Activated T-helper 17 cell treated with anti-CD3 and anti-CD28 coated beads, Interleukin-2, amount 50 U/mL, for 72 hours (primary cell): ENCODE measurements at regions not wholly inside any gene's neighbourhood (a gene's known extent, or its start where the extent isn't known, plus 50 kb on each side); places are given as distances from the start of the nearest gene placed in this dataset.
"Not testable (repeated sequence)": the region's sequence is repeated elsewhere in the genome, so short reads cannot be mapped to it uniquely, and the experiment has no call there.

Source experiments
- ATAC-seq: fragments of 150-1000 bp; cut with Tn5 transposase; replicated peaks from 2 replicates; pipeline ENCODE4 v1.10.0; 2021; ENCODE audit warnings: mild to moderate bottlenecking, moderate library complexity
- H3K27ac Mint-ChIP-seq: one replicate; pipeline ENCODE4 v1.8.0; 2022; ENCODE audit warnings: mixed read lengths
- H3K27me3 Mint-ChIP-seq: one replicate; pipeline ENCODE4 v1.8.0; 2022; ENCODE audit warnings: mixed read lengths
- H3K36me3 Mint-ChIP-seq: one replicate; pipeline ENCODE4 v1.8.0; 2022; ENCODE audit warnings: low read depth, mild to moderate bottlenecking, mixed read lengths
- H3K4me1 Mint-ChIP-seq: one replicate; pipeline ENCODE4 v1.8.0; 2022; ENCODE audit warnings: mixed read lengths
- H3K4me3 Mint-ChIP-seq: one replicate; pipeline ENCODE4 v1.8.0; 2022; ENCODE audit warnings: mild to moderate bottlenecking, mixed read lengths
- H3K9me3 Mint-ChIP-seq: one replicate; pipeline ENCODE4 v1.8.0; 2022; ENCODE audit warnings: mixed read lengths

DNA sequence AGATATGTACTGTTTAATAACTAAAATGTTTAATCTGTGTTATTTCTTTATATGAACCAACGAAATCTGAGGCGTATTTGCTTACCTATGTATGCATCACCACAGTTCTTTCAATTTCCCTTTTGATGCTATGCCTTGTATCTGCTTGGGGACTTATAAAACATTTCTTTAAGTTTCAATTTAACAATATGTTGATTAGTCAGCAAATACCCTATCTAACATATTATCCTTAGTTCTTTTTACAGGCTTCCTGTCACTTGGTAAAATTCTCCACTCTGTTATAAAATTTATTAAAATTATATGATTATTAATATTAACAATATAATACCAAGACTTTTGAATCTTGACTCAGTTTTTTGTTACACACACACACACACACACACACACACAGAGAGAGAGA, 174.3 kb downstream of the CPS1 start:
- Mint-ChIP-seq H3K9me3 (peaks cover 3% of the 10 kb centered on the region), H3K4me1 (no peaks in the 10 kb centered on the region), H3K27me3 (no peaks in the 10 kb centered on the region), H3K27ac (no peak overlapping the region), H3K36me3 (no peaks in the 10 kb centered on the region), H3K4me3 (no peak overlapping the region)
- ATAC-seq: no peak

DNA sequence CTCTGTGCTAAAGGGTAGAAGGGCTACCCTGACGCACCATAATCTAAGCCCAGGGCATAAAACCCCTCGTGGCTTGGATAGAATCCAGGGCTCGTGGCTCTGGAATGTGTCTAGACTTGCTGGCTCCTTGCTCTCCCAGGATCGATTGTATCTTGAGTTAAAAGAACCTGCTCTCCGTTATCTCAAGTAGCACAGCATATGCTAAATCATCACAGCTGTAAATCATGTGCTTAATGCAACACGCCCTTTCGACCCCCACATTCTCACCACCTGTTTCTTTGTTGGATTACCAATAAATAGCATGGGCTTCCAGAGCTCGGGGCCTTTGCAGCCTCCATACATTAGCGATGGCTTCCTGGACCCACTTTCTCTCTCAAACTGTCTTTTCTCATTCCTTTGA, 190.4 kb downstream of the CPS1 start:
- ATAC-seq, H3K27me3 Mint-ChIP-seq, H3K9me3 Mint-ChIP-seq, H3K36me3 Mint-ChIP-seq, H3K27ac Mint-ChIP-seq, H3K4me3 Mint-ChIP-seq, H3K4me1 Mint-ChIP-seq: not testable (repeated sequence)

DNA sequence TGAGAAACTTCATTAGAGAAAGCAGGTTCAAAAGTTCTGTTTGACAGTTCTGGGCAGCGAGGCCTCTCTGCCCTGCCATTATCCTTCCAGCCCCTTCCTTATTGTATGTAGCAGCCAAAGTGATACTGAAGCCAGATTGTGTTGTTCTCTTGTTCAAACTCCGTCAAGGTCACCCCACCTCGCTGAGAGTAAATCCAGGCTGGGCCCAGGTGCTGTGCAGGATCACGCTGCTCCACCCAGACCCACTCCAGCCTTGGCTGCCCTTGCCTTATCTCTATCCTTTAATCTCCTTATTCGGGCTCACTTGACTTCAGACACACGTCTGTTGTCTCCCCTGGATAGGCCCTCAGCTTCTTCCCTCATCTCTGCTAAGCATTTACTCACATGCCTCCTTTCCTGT, 196.1 kb downstream of the CPS1 start:
- H3K27ac Mint-ChIP-seq: no peak overlapping the region
- ATAC-seq: no peak
- no peaks in the 10 kb centered on the region for H3K27me3 Mint-ChIP-seq
- H3K9me3 Mint-ChIP-seq: no peaks in the 10 kb centered on the region
- no peaks in the 10 kb centered on the region for H3K36me3 Mint-ChIP-seq
- no peak overlapping the region for H3K4me3 Mint-ChIP-seq
- no peaks in the 10 kb centered on the region for H3K4me1 Mint-ChIP-seq

DNA sequence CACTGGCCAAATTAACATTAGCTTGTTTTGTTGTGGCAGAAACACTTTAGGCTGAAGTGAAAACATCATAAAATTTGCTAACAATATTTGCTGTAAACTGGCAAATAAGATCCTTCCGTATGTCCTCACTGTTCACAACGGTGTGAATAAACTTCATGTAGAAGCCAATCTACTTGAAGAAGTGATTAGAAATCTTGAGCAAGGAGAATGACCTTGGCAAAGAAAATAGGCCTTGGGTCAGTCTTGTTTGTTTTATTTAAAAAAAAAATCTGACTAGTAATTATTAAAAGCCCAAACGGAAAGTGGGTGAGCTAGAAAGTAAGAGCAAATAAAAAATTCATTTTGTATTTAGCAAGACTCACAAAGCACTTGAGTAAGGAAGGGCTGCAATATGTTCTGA, 197.0 kb downstream of the CPS1 start:
- H3K36me3 Mint-ChIP-seq: no peaks in the 10 kb centered on the region
- H3K27ac Mint-ChIP-seq: no peak overlapping the region
- H3K4me3 Mint-ChIP-seq: no peak overlapping the region
- H3K27me3 Mint-ChIP-seq: no peaks in the 10 kb centered on the region
- no peaks in the 10 kb centered on the region for H3K4me1 Mint-ChIP-seq
- ATAC-seq: no peak
- no peaks in the 10 kb centered on the region for H3K9me3 Mint-ChIP-seq

DNA sequence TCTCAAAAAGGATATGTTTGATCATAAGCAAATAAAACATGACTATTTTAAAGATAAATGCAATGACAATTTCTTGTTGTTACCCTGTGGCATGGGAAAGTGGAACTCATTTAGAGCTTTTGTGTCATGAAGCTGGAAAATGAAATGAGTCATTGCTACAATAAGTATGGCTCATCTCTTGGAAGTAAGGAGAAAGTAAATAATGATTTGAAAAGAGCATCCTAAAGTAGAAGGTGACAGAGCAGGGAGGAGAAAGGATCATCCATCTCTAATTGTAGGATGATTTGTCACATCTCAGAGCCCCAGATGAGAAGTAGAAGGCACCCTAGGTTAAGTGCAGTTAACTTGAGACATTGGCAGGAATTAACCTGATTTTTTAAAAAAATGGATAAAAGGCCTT, 200.5 kb downstream of the CPS1 start:
- no peaks in the 10 kb centered on the region for H3K4me1 Mint-ChIP-seq
- H3K27me3 Mint-ChIP-seq: no peaks in the 10 kb centered on the region
- H3K9me3 Mint-ChIP-seq: no peaks in the 10 kb centered on the region
- ATAC-seq: no peak
- H3K4me3 Mint-ChIP-seq: no peak overlapping the region
- H3K27ac Mint-ChIP-seq: no peak overlapping the region
- no peaks in the 10 kb centered on the region for H3K36me3 Mint-ChIP-seq

DNA sequence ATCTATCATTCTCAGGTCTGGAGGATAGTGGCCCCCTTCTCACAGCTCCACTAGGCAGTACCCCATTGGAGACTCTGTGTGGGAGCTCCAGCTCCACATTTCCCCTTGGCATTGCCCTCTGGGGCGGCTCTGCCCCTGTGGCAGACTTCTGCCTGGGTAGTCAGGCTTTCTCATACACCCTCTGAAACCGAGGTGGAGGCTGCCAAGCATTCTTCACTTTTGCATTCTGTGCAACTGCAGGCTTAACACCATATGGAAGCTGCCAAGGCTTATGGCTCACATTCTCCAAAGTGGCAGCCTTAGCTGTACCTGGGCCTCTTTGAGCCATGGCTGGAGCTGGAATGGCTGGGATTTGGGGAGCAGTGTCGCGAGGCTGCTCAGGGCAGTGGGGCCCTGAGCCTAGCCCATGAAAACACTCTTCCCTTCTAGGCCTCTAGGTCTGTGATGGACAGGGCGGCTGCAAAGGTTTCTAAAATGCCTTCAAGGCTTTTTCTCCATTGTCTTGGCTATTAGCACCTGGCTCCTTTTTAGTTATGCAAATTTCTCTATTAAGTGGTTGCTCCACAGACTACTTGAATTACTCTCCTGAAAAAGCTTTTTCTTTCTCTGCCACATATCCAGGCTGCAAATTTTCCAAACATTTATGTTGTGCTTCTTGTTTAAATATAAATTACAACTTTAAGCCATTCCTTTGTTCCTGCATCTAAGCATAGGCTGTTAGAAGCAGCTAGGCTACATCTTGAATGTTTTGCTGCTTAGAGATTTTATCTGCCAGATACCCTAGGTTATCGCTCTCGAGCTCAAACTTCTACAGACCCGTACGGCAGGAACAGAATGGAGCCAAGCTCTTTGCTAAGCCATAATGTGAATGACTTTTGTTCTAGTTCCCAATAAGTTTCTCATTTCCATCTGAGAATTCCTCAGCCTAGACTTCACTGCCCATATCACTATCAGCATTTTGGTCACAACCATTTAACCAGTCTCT, 206.5 kb downstream of the CPS1 start:
- Mint-ChIP-seq H3K27ac (no peak overlapping the region), H3K9me3 (no peaks in the 10 kb centered on the region), H3K4me1 (no peaks in the 10 kb centered on the region), H3K36me3 (no peaks in the 10 kb centered on the region), H3K4me3 (no peak overlapping the region), H3K27me3 (no peaks in the 10 kb centered on the region)
- no peak for ATAC-seq

DNA sequence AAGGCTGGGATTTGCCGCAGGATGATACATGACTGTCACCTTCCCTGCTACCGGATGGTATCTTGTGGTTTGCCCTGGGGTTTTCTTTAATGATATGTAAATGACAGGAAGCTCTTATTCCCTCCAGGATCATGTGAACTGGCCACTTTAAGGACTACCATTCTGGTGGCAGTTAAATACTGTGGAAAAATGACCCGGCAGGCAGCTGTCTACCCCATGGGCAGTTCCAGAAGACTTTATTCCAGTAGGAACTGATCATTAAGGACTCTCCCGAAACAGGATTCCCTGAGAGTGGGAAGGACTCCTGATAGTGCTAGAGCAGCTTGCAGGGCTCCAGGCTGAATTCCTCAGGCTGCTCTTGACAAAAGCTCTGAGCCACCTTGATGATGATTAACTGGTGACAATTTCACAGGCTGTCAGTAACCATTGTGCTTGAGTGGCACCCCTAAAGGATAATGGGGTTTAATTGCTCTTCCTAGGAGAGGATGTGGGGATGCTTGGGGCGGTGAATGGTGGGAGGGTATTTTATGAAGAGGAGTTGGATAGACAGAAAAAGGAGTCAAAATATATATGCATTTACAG, 212.0 kb downstream of the CPS1 start:
- Mint-ChIP-seq H3K27me3 (no peaks in the 10 kb centered on the region), H3K27ac (no peak overlapping the region), H3K4me3 (no peak overlapping the region), H3K36me3 (no peaks in the 10 kb centered on the region), H3K9me3 (peaks cover 8% of the 10 kb centered on the region), H3K4me1 (no peaks in the 10 kb centered on the region)
- no peak for ATAC-seq

DNA sequence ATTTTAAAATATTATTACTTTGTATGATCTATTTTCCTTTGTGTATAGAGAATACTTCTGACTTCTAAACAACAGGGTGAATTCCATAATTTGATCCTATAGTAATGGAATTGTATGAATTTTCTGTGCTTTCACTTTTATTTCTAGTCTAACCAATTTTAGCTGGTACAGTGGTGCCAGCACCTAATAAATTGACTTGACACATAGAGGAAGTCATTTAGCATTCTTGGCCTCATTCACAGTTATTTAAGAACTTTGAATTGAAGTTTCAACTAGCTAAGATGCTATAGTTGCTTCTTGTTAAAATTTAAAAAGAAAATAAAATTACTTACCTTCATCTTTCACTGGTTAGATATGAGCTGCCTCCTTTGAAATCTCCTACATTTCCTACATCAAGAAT, 220.4 kb downstream of the CPS1 start:
- H3K4me1 Mint-ChIP-seq: no peaks in the 10 kb centered on the region
- ATAC-seq: no peak
- H3K36me3 Mint-ChIP-seq: no peaks in the 10 kb centered on the region
- no peak overlapping the region for H3K27ac Mint-ChIP-seq
- peaks cover 23% of the 10 kb centered on the region for H3K9me3 Mint-ChIP-seq
- no peaks in the 10 kb centered on the region for H3K27me3 Mint-ChIP-seq
- no peak overlapping the region for H3K4me3 Mint-ChIP-seq

DNA sequence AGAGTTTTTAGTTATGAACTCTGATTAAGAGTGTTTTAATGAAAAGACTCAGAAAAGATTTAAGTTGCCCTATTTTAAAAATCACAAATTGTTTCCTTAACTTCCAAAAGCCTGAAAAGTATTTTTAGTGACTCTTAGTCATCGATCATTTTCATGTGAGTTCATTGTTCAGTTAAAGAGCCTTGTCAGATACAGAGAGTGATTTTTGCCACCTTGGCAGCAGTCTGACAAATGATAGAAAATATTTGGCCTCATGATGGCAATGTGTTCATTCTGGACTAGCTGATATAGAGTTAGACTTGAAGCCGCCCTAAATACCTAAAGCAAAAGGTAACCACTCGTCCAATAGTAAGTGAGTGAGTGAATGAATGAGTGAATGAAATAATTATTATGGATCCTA, 225.8 kb downstream of the CPS1 start:
- Mint-ChIP-seq H3K36me3 (no peaks in the 10 kb centered on the region), H3K4me1 (no peaks in the 10 kb centered on the region), H3K27me3 (no peaks in the 10 kb centered on the region), H3K9me3 (peaks cover 11% of the 10 kb centered on the region), H3K27ac (no peak overlapping the region), H3K4me3 (no peak overlapping the region)
- ATAC-seq: no peak

DNA sequence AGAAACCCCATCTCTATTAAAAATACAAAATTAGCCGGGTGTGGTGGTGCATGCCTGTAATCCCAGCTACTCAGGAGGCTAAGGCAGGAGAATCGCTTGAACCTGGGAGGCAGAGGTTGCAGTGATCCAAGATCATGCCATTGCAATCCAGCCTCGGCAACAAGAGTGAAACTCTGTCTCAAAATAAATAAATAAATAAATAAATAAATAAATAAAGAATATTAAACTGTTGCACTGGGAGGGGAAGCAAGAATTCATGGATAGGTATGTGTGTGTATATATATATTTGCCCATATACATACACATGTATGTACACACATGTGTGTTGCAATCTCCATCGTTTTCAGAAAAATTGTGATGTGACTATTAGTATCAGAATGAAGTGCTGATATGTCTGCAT, 231.4 kb downstream of the CPS1 start:
- H3K27ac Mint-ChIP-seq, ATAC-seq, H3K36me3 Mint-ChIP-seq, H3K4me3 Mint-ChIP-seq, H3K27me3 Mint-ChIP-seq, H3K9me3 Mint-ChIP-seq, H3K4me1 Mint-ChIP-seq: not testable (repeated sequence)

DNA sequence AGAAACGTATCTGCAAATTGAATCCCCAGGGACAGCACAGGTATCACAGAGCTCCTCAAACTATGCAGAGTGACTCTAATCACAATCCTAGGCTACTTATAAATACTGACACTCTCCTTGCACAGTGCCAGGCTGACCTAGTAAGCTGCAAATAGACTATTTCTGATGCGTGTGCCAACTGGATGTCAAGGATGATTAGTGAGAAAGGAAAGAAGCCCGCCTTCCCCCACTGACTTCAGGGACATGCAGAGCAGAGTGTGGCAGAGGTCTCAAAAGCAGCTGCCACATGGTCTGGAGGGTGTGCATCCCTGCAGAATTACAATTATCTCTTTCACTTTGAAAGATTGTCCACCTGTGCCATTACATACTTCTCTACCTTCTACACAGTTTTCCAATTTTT, 235.6 kb downstream of the CPS1 start:
- H3K4me1 Mint-ChIP-seq: no peaks in the 10 kb centered on the region
- no peak overlapping the region for H3K27ac Mint-ChIP-seq
- H3K36me3 Mint-ChIP-seq: no peaks in the 10 kb centered on the region

DNA sequence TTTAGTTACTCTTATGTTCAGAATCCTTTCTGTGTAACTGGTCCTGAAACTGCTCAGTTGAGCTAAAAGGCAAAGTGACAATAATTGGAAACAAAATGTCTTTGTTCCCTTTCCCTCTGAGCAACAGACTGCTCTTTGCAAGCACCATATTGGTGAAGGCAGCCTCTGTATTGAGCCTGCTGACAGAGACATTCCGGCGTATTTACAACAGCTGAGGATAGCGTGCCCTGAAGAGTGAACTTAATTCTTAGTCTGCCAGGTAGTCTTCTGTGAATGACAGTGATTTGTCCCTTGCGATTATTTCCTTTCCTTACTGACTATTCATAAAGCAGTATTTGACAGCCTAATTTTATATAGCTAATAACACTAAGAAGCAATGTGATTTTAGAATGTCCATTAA, 239.1 kb downstream of the CPS1 start:
- no peaks in the 10 kb centered on the region for H3K4me1 Mint-ChIP-seq
- no peaks in the 10 kb centered on the region for H3K9me3 Mint-ChIP-seq

More for the DNA sequence above, 235.6 kb downstream of the CPS1 start:
- no peaks in the 10 kb centered on the region for H3K27me3 Mint-ChIP-seq
- ATAC-seq: no peak
- no peaks in the 10 kb centered on the region for H3K9me3 Mint-ChIP-seq
- no peak overlapping the region for H3K4me3 Mint-ChIP-seq

DNA sequence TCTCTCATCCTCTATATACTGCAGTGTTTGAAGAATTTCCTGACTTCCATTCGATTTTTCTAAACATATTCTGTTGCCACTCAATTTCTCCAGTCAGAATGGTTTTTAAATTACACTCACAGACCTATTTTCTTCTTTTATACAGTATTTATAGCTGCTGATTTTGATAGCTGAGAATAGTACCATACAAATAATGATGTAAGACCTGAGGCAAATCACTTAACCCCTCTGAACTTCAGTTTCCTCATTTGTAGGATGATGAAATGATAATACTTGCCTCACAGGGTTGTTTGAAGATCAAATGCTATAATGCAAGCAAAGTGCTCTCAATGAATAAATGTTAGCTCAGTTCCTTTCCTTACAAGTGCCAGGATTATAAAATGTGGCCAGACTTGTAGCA, 241.8 kb downstream of the CPS1 start:
- Mint-ChIP-seq H3K27ac (no peak overlapping the region), H3K36me3 (no peaks in the 10 kb centered on the region), H3K9me3 (peaks cover 7% of the 10 kb centered on the region), H3K4me3 (no peak overlapping the region), H3K4me1 (no peaks in the 10 kb centered on the region), H3K27me3 (no peaks in the 10 kb centered on the region)
- no peak for ATAC-seq

More for the DNA sequence above, 239.1 kb downstream of the CPS1 start:
- no peak overlapping the region for H3K4me3 Mint-ChIP-seq
- no peak overlapping the region for H3K27ac Mint-ChIP-seq
- no peaks in the 10 kb centered on the region for H3K27me3 Mint-ChIP-seq
- no peaks in the 10 kb centered on the region for H3K36me3 Mint-ChIP-seq
- ATAC-seq: no peak

DNA sequence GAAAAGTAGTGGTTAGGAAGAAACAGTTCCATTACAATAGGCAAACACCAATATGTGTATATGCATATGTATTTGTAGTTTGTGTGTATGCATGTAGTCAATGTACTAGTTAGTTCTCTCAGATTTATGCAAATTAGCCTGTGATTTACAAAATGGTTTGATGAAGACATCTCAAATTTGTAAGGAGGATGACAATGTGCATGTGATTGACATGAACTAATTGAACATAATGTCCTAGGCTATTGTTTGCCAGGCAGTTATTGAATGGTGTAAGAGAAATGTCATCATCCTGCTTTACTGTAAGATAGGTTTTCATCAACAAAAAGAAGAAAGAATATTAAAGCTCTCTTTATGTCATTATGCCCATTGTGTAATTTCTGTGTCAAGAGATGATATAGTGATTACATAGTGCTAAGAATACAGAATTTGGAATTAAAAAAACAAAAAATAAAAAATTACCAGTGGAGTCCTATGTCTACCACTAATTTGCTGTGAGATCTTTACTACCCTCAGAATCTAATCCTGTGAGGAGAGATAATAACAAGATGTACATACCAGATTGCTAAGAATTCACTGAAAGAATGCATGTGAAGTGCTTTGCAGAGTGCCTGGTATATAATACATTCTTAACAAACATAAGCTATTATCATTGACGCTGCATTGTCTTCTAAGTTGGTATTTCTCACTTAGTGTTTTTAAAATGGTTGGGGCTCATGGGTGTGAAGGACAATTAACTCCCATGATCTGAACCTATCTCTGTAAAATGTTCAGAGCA, 258.0 kb downstream of the CPS1 start:
- H3K36me3 Mint-ChIP-seq: no peaks in the 10 kb centered on the region
- H3K27ac Mint-ChIP-seq: no peak overlapping the region
- peaks cover 12% of the 10 kb centered on the region for H3K9me3 Mint-ChIP-seq
- no peak for ATAC-seq
- no peaks in the 10 kb centered on the region for H3K27me3 Mint-ChIP-seq
- H3K4me3 Mint-ChIP-seq: no peak overlapping the region
- H3K4me1 Mint-ChIP-seq: no peaks in the 10 kb centered on the region

DNA sequence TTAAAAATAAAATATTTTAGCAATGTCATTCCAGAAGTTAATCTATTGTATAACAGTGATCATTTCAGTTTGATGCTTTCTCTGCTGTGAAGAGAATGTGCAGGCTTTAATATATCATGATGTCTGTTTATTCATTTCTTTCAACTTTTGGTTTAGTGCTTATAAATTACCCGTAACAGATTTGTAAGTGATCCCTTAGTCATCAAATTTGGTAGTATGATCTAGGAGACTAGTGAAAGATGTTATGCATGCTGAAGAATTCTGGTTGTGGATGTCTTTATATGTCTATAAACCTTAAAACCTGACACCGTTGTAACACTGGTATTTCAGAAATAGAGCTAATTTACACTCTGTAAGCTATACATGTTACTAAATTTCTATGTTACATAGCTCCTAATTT, 260.4 kb downstream of the CPS1 start:
- no peak overlapping the region for H3K4me3 Mint-ChIP-seq
- H3K36me3 Mint-ChIP-seq: no peaks in the 10 kb centered on the region
- H3K9me3 Mint-ChIP-seq: peaks cover 4% of the 10 kb centered on the region
- no peaks in the 10 kb centered on the region for H3K27me3 Mint-ChIP-seq
- no peak for ATAC-seq
- no peak overlapping the region for H3K27ac Mint-ChIP-seq
- no peaks in the 10 kb centered on the region for H3K4me1 Mint-ChIP-seq
